RWPE1 (cell line): ENCODE measurements at regions not wholly inside any gene's neighbourhood (a gene's known extent, or its start where the extent isn't known, plus 50 kb on each side); places are given as distances from the start of the nearest gene placed in this dataset.
"Not testable (repeated sequence)": the region's sequence is repeated elsewhere in the genome, so short reads cannot be mapped to it uniquely, and the experiment has no call there.

Experiments used
- CTCF ChIA-PET: fragments of 350-600 bp; sonication (Branson Sonifier 250); formaldehyde crosslinking; extraction: SDS; loops from one replicate; lab custom pipeline; 2021; lab: Yijun Ruan, JAX
- POLR2A ChIA-PET: fragments of 400-600 bp; formaldehyde crosslinking; extraction: SDS; loops from one replicate; lab custom pipeline; 2020; ENCODE audit warnings: antibody characterized with exemption; ENCODE audit not compliant: low non-redundant PET; lab: Yijun Ruan, JAX
- DNase-seq: peaks from one replicate; pipeline ENCODE4 v3.0.0; 2012; ENCODE audit warnings: low spot score
- H3K27ac ChIP-seq: fragments of 450-650 bp; 2 replicates; pipeline ENCODE4 v1.5.1; 2017
- TF ChIP-seq, protein P1 (sequence below): fragments of 450-650 bp; conservative IDR thresholded peaks from 2 replicates; pipeline ENCODE4 v1.5.1; 2017; ENCODE audit warnings: low read depth, mild to moderate bottlenecking

DNA sequence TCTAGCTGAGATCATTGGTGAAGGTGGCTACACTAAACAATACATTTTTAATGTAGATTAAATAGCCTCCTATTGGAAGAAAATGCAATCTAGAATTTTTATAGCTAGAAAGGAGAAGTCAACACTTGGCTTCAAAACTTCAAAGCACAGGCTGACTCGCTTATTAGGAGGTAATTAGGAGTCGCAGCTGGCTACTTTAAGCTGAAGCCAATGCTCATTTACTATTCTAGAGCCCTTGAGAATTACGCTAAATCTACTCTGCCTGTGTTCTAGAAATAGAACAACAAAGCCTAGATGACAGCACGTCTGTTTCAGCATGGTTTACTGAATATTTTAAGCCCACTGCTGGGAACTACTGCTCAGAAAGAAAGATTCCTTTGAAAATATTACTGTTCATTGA, 101.6 kb upstream of the EEPD1 start:
- TF ChIP-seq, protein P1, sequence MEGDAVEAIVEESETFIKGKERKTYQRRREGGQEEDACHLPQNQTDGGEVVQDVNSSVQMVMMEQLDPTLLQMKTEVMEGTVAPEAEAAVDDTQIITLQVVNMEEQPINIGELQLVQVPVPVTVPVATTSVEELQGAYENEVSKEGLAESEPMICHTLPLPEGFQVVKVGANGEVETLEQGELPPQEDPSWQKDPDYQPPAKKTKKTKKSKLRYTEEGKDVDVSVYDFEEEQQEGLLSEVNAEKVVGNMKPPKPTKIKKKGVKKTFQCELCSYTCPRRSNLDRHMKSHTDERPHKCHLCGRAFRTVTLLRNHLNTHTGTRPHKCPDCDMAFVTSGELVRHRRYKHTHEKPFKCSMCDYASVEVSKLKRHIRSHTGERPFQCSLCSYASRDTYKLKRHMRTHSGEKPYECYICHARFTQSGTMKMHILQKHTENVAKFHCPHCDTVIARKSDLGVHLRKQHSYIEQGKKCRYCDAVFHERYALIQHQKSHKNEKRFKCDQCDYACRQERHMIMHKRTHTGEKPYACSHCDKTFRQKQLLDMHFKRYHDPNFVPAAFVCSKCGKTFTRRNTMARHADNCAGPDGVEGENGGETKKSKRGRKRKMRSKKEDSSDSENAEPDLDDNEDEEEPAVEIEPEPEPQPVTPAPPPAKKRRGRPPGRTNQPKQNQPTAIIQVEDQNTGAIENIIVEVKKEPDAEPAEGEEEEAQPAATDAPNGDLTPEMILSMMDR: no peak
- no peak for DNase-seq
- ChIA-PET CTCF (interaction anchor here (1.0 kb wide), 1 partner anchor 239 kb away, joined by 3 read pairs; no protein-coding TSS in a partner anchor), POLR2A (no interaction called here)
- no peak overlapping the region for H3K27ac ChIP-seq

DNA sequence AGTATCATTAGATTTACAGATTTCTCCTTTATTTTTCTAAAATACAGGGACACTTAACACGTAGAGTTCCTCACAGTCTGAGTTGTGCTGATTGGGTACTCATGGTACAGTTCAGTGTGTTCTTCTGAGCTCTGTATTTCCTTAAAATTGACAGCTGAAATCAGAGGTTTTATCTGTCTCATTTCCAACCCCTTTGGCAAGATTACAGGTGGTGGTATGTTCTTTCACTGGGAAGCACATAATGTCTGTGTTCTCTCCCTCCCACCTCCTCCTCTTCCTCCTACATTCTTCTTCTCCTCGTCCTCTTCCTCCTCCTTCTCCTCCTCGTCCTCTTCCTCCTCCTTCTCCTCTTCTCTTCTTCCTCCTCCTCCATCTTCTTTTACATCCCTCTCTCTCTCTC, 99.5 kb upstream of the EEPD1 start:
- TF ChIP-seq, protein P1: no peak
- no peak for DNase-seq
- POLR2A ChIA-PET: no interaction called here
- CTCF ChIA-PET: interaction anchor here (0.9 kb wide), 1 partner anchor 227 kb away, joined by 3 read pairs; no protein-coding TSS in a partner anchor
- no peak overlapping the region for H3K27ac ChIP-seq

DNA sequence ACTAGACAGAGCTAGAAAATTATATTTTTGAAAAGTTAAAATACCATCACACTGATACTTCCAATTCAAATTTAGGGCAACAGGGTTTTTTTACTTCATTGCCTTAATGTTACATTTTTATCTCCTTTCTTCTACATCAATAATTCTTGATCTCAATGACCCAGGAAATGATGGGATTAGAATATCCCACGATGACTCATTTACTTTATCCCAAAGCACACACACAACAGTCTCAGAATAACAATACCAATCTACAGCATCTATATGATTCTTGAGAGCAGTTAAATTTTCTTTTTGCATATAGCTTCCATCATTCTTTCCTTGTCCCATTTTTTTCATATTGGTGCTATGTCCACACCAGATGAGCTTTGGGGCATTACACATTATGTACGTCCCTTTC, 98.4 kb upstream of the EEPD1 start:
- TF ChIP-seq, protein P1: no peak
- POLR2A ChIA-PET: no interaction called here
- CTCF ChIA-PET: no interaction called here
- no peak overlapping the region for H3K27ac ChIP-seq
- no peak for DNase-seq

DNA sequence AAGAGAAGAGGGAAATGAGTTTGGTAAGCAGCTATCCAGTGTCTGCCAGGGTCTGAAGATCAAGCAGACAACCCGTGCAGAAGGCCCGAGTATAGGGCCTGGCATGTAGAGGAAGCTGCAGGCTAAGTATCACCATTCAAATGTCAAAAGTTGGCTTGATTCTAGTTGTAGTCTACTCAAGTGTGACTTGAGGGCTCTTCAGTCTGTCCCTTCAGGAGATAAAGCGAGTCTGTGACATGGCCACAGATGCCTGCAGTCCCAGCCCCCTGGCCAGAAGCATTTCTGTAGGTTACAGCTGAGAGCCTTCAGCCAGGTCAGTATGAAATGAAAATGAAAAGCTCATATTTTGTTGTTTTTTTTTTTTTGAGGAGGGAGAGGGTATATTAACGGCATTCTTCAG, 97.8 kb upstream of the EEPD1 start:
- TF ChIP-seq, protein P1: no peak
- H3K27ac ChIP-seq: no peak overlapping the region
- ChIA-PET CTCF (interaction anchor here (0.6 to 1.5 kb wide), 2 partner anchors 26 to 61 kb away, joined by 3 to 7 read pairs; no protein-coding TSS in a partner anchor), POLR2A (no interaction called here)
- no peak for DNase-seq

DNA sequence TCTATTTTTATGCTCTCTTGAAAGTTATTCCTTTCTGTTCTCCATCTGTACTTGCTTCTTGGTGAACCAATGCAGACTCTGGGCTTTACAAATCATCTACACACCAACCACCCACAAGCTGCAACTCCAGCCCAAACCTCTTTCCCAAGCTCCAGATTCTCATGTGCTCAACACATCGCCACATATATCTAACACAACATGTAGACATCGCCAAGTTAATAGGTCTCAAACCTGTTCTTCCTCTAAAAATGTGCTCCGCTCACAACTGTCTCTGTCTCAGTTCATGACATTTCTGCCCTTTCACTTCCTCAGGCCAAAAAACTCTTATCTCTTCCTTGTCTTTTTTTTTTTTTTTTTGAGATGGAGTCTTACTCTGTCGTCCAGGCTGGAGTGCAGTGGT, 95.7 kb upstream of the EEPD1 start:
- CTCF ChIA-PET: no interaction called here
- no peak overlapping the region for H3K27ac ChIP-seq
- TF ChIP-seq, protein P1: no peak
- POLR2A ChIA-PET: no interaction called here
- no peak for DNase-seq

DNA sequence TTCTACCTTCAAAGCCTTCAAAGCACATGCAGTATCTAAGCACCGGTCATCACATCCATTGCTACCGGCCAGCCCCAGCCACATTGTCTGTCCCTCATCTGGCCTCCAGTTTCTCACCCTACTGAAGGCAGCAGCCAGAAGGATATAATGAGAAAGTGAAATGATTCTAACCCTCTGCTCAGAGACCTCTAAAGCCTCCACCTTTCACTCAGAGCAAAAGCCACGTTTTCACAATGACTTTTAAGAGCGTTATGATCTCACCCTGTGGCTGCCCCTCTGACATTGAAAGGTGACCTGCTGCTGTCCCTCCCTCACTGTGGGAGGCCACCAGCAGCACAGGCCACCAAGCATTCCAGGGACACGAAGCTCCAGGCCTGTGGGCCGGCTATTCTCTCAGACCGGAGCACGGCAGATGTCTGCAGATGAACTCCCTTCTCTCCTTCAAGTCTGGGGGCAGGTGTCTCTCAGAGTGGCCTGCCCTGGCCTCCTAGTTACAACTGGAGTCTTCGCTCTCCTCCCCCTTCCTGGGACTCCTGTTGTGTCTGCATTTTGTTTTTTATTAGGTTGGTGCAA, 94.9 kb upstream of the EEPD1 start:
- no peak for DNase-seq
- POLR2A ChIA-PET: no interaction called here

DNA sequence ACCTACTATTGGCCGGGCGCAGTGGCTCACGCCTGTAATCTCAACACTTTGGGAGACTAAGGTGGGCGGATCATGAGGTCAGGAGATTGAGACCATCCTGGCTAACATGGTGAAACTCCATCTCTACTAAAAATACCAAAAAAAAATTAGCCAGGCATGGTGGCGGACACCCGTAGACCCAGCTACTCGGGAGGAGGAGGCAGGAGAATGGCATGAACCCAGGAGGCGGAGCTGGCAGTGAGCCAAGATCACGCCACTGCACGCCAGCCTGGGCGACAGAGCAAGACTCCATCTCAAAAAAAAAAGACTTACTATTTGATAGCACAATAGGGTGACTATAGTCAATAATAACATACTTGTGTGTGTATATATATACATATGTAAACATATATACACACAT, 92.7 kb upstream of the EEPD1 start:
- H3K27ac ChIP-seq, DNase-seq, CTCF ChIA-PET, POLR2A ChIA-PET: not testable (repeated sequence)

More for the DNA sequence above, 94.9 kb upstream of the EEPD1 start:
- H3K27ac ChIP-seq: no peak overlapping the region
- CTCF ChIA-PET: no interaction called here
- TF ChIP-seq, protein P1: no peak
